Endothelial cell of umbilical vein (primary cell): ENCODE measurements at regions not wholly inside any gene's neighbourhood (a gene's known extent, or its start where the extent isn't known, plus 50 kb on each side); places are given as distances from the start of the nearest gene placed in this dataset.

Experiments used
- BruUV-seq: library from RNA; stranded (reverse); fragments of 400-500 nt; replicated peaks from 2 replicates; lab custom pipeline; 2021; lab: Mats Ljungman, UMichigan
- CTCF ChIA-PET: fragments of 300-600, 350-600 bp; sonication (Branson Sonifier 250); formaldehyde crosslinking; loops from one replicate; lab custom pipeline; 2021; ENCODE audit warnings: antibody characterized with exemption, inconsistent platforms; lab: Charles Lee
- POLR2A ChIA-PET: fragments of 300-600, 350-600 bp; sonication (Branson Sonifier 250); formaldehyde crosslinking; loops from one replicate; lab custom pipeline; 2021; ENCODE audit warnings: antibody characterized with exemption, inconsistent platforms; lab: Charles Lee
- DNase-seq: peaks from one replicate; pipeline ENCODE4 v3.0.0-alpha.2; 2011; ENCODE audit warnings: low read depth, low spot score
- FAIRE-seq: peaks from 2 replicates; lab custom pipeline; 2011; peaks lifted over from hg19 to GRCh38; lab: Jason Lieb, UNC
- H2AFZ ChIP-seq: 2 replicates; pipeline ENCODE4 v1.6.0; 2012; ENCODE audit warnings: low read depth, low read length, control low read depth, inconsistent platforms
- H3K27ac ChIP-seq: 2 replicates; pipeline ENCODE4 v1.5.1; 2011; ENCODE audit warnings: low read depth, mild to moderate bottlenecking, control low read depth, low read length, moderate library complexity; ENCODE audit not compliant: insufficient read depth
- H3K27me3 ChIP-seq, 2 experiments: 2 replicates each; pipeline versions ENCODE4 v1.6.0 to v1.6.1; 2011; ENCODE audit warnings: low read length in 2 of 2, mixed read lengths in 1 of 2; ENCODE audit not compliant: control insufficient read depth in 2 of 2, insufficient read depth in 2 of 2
- H3K36me3 ChIP-seq, 2 experiments: 2 replicates in 1 of 2; 3 replicates in 1 of 2; pipeline ENCODE4 v1.5.1; 2011; ENCODE audit warnings: low read length in 2 of 2, mild to moderate bottlenecking in 1 of 2, moderate library complexity in 1 of 2; ENCODE audit not compliant: control insufficient read depth in 2 of 2, insufficient read depth in 2 of 2; ENCODE audit errors: extremely low read depth in 1 of 2
- H3K4me1 ChIP-seq: 3 replicates; pipeline ENCODE4 v1.5.1; 2011; ENCODE audit warnings: mild to moderate bottlenecking, low read length; ENCODE audit not compliant: control insufficient read depth, insufficient read depth; ENCODE audit errors: extremely low read depth
- H3K4me2 ChIP-seq: 2 replicates; pipeline ENCODE4 v1.6.1; 2011; ENCODE audit warnings: low read length, control low read depth, mixed read lengths; ENCODE audit not compliant: insufficient read depth
- H3K4me3 ChIP-seq, 3 experiments: fragments of 200-600 bp in 1 of 3; sonication (generic), shearing (Covaris generic) in 1 of 3; replicated peaks in 1 of 3; 2 replicates each; pipeline ENCODE4 v1.5.1; 2011 to 2016; ENCODE audit warnings: control low read depth in 3 of 3, low read length in 3 of 3, mild to moderate bottlenecking in 2 of 3, inconsistent platforms in 1 of 3, low read depth in 1 of 3, moderate library complexity in 1 of 3; ENCODE audit not compliant: insufficient read depth in 1 of 3
- H3K79me2 ChIP-seq: 2 replicates; pipeline ENCODE4 v1.6.0; 2012; ENCODE audit warnings: low read length, inconsistent platforms; ENCODE audit not compliant: control insufficient read depth, insufficient read depth
- H3K9ac ChIP-seq: replicated peaks from 2 replicates; pipeline ENCODE3; 2011; ENCODE audit warnings: low read length, control low read depth; ENCODE audit not compliant: insufficient read depth; ENCODE audit errors: extremely low read depth
- H3K9me1 ChIP-seq: replicated peaks from 3 replicates; pipeline ENCODE4 v1.6.0; 2011; ENCODE audit warnings: mild to moderate bottlenecking, low read length; ENCODE audit not compliant: control insufficient read depth, insufficient read depth; ENCODE audit errors: extremely low read depth
- H3K9me3 ChIP-seq: replicated peaks from 2 replicates; pipeline ENCODE4 v1.5.1; 2012; ENCODE audit warnings: low read length, inconsistent platforms; ENCODE audit not compliant: control insufficient read depth, insufficient read depth
- H4K20me1 ChIP-seq: replicated peaks from 2 replicates; pipeline ENCODE3; 2011; ENCODE audit warnings: mild to moderate bottlenecking, low read length; ENCODE audit not compliant: control insufficient read depth, insufficient read depth; ENCODE audit errors: extremely low read depth
- CTCF ChIP-seq, 2 donors: IDR thresholded peaks; 1 replicate in 1 of 2; 2 replicates in 1 of 2; pipeline ENCODE4 v1.5.1; 2011; ENCODE audit warnings: low read length in 2 of 2, mild to moderate bottlenecking in 2 of 2, moderate library complexity in 2 of 2, control low read depth in 1 of 2, inconsistent platforms in 1 of 2, low read depth in 1 of 2; ENCODE audit not compliant: insufficient read depth in 1 of 2; ENCODE audit errors: extremely low read depth in 1 of 2
- EZH2 ChIP-seq: IDR thresholded peaks from 2 replicates; pipeline ENCODE4 v1.6.1; 2012; ENCODE audit warnings: borderline replicate concordance, low read depth, mild to moderate bottlenecking, moderate library complexity, low read length, inconsistent platforms; ENCODE audit not compliant: severe bottlenecking
- FOS ChIP-seq: IDR thresholded peaks from 2 replicates; pipeline ENCODE4 v1.6.1; 2011; ENCODE audit warnings: mild to moderate bottlenecking, low read length, moderate library complexity, borderline replicate concordance; ENCODE audit not compliant: insufficient read depth
- JUN ChIP-seq: IDR thresholded peaks from 2 replicates; pipeline ENCODE4 v1.6.1; 2011; ENCODE audit warnings: borderline replicate concordance, low read depth; ENCODE audit not compliant: insufficient read length, insufficient read depth
- MYC ChIP-seq: IDR thresholded peaks from one replicate; pipeline ENCODE4 v1.6.1; 2011; ENCODE audit warnings: mild to moderate bottlenecking, low read depth, low read length
- POLR2AphosphoS5 ChIP-seq: IDR thresholded peaks from 2 replicates; pipeline ENCODE4 v1.6.1; 2012; ENCODE audit warnings: low read depth, mild to moderate bottlenecking, control low read depth, low read length, moderate library complexity; ENCODE audit not compliant: insufficient read depth
- dilution Hi-C: fragments of 300-500 bp; cut with MboI; formaldehyde crosslinking; loops from one replicate; pipeline ENCODE4 v1.15.0; 2019; ENCODE audit warnings: low sequenced_read_pairs; ENCODE audit not compliant: extremely low pct_ligation_motif_present
- intact Hi-C: fragments of 100-400 bp; cut with micrococcal nuclease; formaldehyde crosslinking; loops from one replicate; pipeline ENCODE4 v1.10.0; 2022

GRCh38 chr13:109842212-109842920 is 56.0 kb upstream of the IRS2 start:
- Histone ChIP-seq H3K27me3 (no peaks in the 10 kb centered on the region), H3K36me3 (no peaks in the 10 kb centered on the region), H4K20me1 (no peaks in the 10 kb centered on the region), H3K9me3 (no peaks in the 10 kb centered on the region), H3K9me1 (no peaks in the 10 kb centered on the region), H3K27ac (no peak overlapping the region), H3K9ac (no peak overlapping the region), H3K4me2 (no peak overlapping the region), H3K4me1 (no peaks in the 10 kb centered on the region), H2AFZ (no peak overlapping the region), H3K79me2 (no peaks in the 10 kb centered on the region), H3K4me3 (no peak overlapping the region)
- dilution Hi-C loops: no loop called here
- intact Hi-C loops: no loop called here
- ChIA-PET POLR2A (no interaction called here), CTCF (no interaction called here)
- FAIRE-seq (no peak), DNase-seq (no peak)
- TF ChIP-seq EZH2 (no peak), FOS (no peak), MYC (no peak), CTCF (IDR thresholded peaks at IDR 0.05; ENCODE audit: extremely low read depth in 1 of 2, insufficient read depth in 1 of 2, low read depth in 1 of 2, low read length in 2 of 2) (no peak), JUN (no peak), POLR2AphosphoS5 (no peak)
- no TSS peak for BruUV-seq
